GM18505 (cell line): ENCODE measurements at regions not wholly inside any gene's neighbourhood (a gene's known extent, or its start where the extent isn't known, plus 50 kb on each side); places are given as distances from the start of the nearest gene placed in this dataset.

Experiments
- ATAC-seq: cut with Tn5 transposase; IDR thresholded peaks from one replicate; pipeline ENCODE4 v1.9.1; 2021; ENCODE audit not compliant: unreplicated experiment
- POLR2A ChIP-seq: IDR thresholded peaks from 4 replicates; pipeline ENCODE4 v1.6.1; 2011; ENCODE audit warnings: borderline replicate concordance; ENCODE audit not compliant: insufficient read depth, insufficient read length; ENCODE audit errors: extremely low read depth

- ATAC-seq, result no peak
Measured at GRCh38 chr4:181650033-181650825, 593.0 kb upstream of the TENM3 start.

GRCh38 chr4:181656748-181657147 is 586.5 kb upstream of the TENM3 start:
- TF ChIP-seq POLR2A, result no peak
- no peak for ATAC-seq

More at GRCh38 chr4:181650033-181650825, 593.0 kb upstream of the TENM3 start:
- TF ChIP-seq POLR2A, result no peak

- ATAC-seq, result no peak
- no peak for TF ChIP-seq POLR2A
Measured at GRCh38 chr4:181659202-181659601, 584.0 kb upstream of the TENM3 start.

GRCh38 chr4:181659876-181660275 is 583.3 kb upstream of the TENM3 start:
- no peak for TF ChIP-seq POLR2A
- ATAC-seq, result no peak

GRCh38 chr4:181661090-181661489 is 582.1 kb upstream of the TENM3 start:
- TF ChIP-seq POLR2A, result no peak
- no peak for ATAC-seq

GRCh38 chr4:181661923-181662322 is 581.3 kb upstream of the TENM3 start:
- no peak for TF ChIP-seq POLR2A
- ATAC-seq, result no peak

- ATAC-seq, result no peak
Measured at GRCh38 chr4:181662383-181662782, 580.8 kb upstream of the TENM3 start.

GRCh38 chr4:181670506-181670905 is 572.7 kb upstream of the TENM3 start:
- ATAC-seq, result no peak
- no peak for TF ChIP-seq POLR2A

More at GRCh38 chr4:181662383-181662782, 580.8 kb upstream of the TENM3 start:
- no peak for TF ChIP-seq POLR2A

GRCh38 chr4:181671672-181672071 is 571.5 kb upstream of the TENM3 start:
- ATAC-seq, result no peak
- no peak for TF ChIP-seq POLR2A

- TF ChIP-seq POLR2A, result no peak
- no peak for ATAC-seq
Measured at GRCh38 chr4:181672751-181673150, 570.5 kb upstream of the TENM3 start.

GRCh38 chr4:181674315-181674875 is 568.8 kb upstream of the TENM3 start:
- no peak for TF ChIP-seq POLR2A

GRCh38 chr4:181676546-181676945 is 566.7 kb upstream of the TENM3 start:
- TF ChIP-seq POLR2A, result no peak

More at GRCh38 chr4:181674315-181674875, 568.8 kb upstream of the TENM3 start:
- no peak for ATAC-seq

GRCh38 chr4:181677201-181677600 is 566.0 kb upstream of the TENM3 start:
- no peak for TF ChIP-seq POLR2A

More at GRCh38 chr4:181676546-181676945, 566.7 kb upstream of the TENM3 start:
- no peak for ATAC-seq

GRCh38 chr4:181677621-181678020 is 565.6 kb upstream of the TENM3 start:
- no peak for TF ChIP-seq POLR2A
- no peak for ATAC-seq

More at GRCh38 chr4:181677201-181677600, 566.0 kb upstream of the TENM3 start:
- no peak for ATAC-seq
